ELF-1 (cell line): ENCODE measurements at regions not wholly inside any gene's neighbourhood (a gene's known extent, or its start where the extent isn't known, plus 50 kb on each side); places are given as distances from the start of the nearest gene placed in this dataset.

Source experiments
- DNase-seq: peaks from one replicate; pipeline ENCODE4 v3.0.0-alpha.2; 2016; ENCODE audit warnings: low read depth, low spot score

DNA sequence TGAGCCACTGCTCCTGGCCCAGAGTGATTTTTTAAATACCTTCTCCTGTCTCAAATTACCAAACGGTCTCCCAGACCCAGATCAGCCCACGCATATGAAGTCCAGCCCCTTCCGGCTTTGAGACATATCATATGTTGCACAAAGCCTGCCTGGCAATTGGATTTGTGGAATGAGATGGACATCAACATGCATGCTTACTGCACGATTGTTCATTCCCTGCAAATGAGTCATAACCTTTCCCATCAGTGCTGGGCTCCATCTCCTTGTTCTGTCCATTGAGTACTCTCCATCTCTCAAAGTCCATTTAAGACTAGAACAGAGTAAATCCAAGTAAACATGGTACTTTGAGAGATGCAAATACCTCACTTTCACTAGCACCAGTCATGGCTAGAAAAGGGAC lies 612.2 kb upstream of the USP24 start:
- peak; percentile 15 for DNase-seq

DNA sequence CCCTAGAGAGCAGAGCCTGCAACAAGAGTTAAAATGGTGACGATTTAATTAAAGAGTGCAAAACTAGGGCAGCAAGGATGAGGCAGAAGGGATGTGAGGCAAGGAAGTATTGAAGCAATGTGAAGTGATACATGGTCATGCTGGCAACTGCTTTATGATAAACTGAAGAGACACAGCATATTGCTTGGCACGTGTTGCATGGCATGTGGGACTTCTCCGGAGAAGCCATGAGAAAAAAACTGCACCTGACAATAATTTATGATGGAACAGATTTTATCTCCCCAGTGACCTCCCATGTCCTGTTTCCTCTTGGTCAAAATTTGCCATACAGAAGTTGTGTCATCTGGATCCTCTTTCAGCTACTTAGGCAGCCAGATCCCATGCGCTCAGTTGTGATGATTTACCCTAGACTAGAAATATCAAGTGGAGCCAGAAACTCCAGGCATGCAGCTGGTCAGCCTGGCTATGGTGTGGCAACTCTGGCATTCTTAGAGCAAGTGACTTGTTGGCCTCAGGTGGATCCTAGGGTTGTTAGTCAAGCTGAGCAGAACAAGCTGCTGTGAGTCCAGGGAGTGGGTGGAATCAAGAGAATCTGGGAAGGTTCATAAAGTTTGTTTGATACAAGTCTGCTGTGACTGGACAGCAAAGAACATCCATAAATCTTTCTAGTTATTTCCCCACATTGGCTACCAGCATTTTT lies 611.4 kb upstream of the USP24 start:
- DNase-seq, result no peak

DNA sequence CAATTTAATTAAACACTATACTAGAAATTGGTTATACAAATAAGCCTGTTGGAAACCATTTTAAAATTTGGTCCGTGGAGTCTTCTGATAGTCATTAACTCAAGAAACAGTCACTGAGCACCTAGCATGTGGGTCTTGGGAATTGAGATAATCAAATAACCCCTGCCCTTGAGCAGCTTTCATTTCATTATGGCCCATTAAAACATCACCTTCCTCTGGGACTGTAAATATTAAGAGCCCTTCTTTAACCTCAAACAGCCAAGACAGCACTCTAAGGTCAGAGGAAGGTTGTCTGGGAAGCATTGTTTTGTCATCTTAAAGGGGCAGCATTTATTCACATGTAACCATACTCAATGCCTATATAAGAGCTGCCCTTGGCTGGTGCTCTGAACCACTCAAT lies 610.3 kb upstream of the USP24 start:
- DNase-seq, result no peak

DNA sequence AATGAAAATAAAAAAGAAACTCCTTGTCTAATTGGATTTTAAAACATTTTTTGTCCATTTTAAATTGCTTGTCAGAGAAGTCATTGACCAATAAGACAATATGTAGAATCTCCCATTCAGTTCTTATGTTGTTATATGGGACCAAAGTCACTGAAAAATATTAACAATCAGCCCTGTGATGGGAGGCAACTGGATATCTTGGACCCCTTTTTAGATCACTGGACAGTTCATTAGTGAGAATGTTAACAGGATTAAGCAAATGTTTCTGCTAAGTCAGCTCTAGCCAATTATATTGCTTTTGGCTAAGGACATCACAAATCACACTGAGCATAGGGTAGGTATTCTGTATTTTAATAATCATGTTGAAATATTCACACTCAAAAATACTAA lies 609.1 kb upstream of the USP24 start:
- DNase-seq, result no peak

DNA sequence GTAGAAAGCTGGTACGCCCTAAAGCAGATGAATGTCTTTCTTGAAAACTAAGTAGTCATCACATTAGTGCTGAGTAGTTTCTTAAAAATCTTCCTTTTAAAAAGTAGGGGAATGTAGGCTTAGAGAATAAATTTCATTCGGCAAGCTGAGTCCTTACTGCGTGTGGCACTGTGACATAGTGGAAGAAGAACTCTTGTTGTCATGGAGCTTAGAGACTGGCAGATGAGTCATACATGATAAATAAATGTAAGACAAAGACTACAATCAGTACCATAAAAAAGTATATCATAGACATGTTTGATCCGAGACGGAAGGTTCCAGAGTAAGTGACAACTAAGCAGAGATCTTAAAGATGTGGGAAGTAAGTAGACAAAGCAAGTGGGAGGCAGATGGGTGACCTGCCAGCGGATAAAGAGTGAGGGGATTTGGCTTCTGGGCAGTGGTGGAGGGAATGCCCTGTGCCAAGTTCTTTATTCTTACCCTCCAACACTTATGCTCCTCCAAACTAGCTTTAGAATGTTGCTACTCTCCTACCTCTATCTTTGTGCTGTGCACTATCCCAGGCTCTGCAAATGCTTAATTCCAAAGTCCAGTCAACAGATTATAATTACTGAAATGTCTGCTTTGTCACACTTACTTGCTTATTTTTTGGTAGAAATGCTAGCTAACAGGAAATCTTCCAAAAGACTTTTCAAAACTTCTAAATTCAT lies 608.5 kb upstream of the USP24 start:
- DNase-seq, result no peak

DNA sequence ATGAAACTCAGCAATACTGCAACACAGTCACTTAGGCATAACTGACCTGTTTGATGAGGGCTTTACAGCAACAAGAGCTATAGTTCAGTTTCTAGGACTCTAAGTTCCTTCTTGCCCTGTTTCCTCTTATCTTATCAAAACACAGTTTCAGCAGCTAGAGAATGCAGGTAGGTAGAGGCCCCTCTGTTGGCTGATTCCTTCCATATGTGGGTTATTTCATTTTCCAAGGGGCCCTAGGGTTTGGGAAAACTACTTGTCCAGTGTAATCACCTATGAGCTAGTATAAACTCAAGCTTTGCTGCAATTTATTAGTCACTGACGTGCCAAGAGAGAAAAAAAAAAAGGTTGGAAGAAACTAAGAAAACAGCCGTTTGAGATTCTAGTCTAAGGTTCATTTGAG lies 607.7 kb upstream of the USP24 start:
- no peak for DNase-seq

DNA sequence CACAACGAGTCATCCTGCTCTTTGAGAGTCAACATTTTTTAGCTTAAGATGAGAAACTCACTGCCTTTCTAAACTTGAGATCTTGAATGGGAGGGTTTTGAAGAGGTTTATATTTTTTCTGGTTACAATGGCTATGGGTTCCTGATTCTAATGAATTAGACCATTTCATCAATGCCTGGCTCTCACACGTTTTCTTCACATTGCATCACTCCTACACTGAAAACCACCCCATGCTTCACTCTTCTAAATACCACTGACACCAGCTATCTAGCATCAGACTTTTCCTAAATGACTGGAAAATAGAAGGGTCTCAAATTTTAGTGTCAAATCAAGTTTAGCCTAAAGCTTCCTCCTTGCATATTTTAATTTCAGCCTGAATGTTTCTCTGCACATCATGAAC lies 606.1 kb upstream of the USP24 start:
- no peak for DNase-seq

DNA sequence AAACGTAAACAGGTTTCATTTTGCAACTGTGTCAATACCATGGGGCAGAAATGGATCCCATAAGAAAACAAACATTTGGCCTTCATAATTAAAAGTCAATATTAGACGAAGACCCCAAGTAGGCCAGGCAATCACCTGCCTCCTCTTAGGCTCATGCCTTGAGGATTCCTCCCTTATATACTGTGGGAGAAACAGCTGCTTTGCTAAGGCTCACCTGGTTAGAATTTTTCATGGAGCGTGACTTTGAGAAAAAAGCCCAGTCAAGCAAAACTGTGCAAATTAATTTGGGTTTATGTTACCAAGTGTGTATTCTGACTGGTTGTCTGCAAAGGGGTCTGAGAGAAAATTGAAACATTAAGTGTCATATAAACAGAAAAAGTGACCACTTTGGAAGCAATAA lies 605.3 kb upstream of the USP24 start:
- no peak for DNase-seq

DNA sequence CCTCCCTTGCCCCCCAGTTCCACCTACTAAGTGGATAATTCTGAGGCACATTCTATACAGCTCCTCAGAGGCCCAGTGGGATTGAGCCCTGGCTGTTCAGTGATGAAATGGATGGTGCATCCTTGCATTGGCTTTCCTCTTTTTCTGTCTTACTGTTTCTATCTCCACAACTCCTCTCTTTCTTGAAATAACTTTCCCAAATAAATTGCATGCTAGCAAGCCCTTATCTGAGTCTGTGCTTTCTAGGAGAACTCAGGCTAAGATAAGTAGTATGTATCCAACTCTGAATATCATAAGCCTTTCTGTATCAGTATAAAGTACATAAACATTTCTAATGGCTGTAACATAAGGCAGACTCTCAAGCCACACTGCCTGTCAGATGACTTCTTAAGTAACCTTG lies 603.8 kb upstream of the USP24 start:
- DNase-seq, result no peak

DNA sequence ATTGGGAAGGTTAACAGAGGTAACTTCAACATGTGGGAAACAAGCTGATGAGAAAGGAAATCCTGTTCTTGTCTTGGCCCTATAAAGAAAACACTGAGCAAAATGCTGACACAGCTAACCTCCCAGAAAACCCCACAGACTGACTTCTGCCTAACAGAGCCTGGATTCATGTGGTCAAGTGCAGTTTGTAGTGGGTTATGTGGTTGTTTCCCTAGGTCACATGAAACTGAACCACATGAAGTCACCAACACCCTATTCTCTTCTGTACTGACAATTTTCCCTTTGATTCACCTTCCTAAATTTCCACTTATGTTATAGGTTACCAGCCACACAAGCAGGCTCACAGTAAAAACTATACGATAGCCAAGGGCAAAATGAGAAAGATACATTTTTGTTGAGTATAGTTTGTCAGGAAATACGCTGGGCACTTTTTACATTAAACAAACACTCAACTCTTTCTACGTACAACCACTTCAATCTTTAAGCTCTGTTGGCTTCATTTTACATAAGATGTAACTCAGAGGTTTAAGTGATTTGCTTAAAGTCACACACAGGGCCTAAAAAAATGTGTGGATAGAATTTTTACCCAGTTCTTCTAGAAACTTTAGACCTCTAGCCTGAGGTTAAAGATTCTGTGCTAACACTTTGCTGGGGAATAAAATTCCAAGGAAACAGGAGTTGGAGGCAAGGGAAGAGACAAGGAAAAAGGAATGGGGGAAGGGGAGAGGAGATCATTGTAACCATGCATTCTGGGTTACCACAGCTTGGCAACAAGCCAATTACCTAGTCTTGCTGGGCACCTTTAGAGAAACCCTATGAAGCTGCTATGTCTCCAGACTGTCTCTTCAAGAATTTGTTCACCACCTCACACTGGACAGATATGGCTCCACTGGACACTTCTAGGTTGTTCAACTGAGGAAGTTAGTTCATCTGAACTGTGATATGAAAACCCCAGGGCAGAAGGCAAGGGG lies 601.6 kb upstream of the USP24 start:
- no peak for DNase-seq

DNA sequence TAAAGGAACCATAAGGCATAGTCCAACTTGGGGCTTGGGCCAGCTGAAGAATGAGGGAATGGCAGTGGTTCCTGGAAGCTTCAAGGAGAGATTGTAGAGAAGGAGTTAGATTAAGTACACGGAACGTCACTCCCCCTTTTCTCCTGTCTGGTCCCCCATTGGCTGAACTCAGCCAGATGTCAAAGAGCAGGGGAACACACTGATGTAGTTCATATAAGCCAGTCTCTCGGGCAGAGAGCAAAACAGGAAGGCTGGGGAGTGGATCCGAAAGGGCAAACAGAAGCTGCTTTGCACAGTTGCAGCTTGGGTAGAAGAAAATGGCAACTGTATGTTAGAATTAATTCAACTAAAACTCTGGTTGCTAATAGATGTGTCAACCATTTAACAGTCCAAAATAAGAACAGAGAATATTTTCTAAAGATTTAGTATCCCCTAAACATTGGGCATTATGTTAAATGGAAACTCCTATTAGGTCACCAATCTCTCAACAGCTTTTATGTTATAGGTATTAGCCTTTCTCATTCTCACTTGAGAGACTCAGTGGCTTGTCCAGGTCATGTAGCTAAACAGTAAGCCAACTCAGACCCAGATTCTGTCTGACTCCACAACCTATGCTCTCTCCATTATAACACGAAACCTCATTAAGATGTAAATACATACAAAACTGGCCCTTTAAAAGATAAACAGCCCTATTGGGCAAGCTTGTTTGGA lies 600.7 kb upstream of the USP24 start:
- no peak for DNase-seq

DNA sequence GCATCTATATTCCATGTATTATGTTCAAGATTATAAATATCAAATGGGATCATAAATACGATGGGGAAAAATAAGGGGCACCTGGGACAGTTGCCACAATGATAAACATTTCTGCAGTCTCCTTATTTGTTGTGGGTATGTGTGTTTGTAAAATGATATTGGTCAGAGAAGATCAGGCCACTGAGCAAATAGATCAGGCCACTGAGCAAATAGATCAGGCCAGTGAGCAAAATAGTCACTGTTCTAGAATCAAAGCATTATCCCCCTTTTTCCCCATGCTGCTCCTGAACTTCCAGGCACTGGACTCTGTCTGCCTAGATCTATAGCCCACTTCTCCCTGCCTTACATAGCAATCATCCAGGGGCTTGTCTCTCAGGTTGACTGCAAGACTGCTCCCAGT lies 599.8 kb upstream of the USP24 start:
- DNase-seq, result no peak

DNA sequence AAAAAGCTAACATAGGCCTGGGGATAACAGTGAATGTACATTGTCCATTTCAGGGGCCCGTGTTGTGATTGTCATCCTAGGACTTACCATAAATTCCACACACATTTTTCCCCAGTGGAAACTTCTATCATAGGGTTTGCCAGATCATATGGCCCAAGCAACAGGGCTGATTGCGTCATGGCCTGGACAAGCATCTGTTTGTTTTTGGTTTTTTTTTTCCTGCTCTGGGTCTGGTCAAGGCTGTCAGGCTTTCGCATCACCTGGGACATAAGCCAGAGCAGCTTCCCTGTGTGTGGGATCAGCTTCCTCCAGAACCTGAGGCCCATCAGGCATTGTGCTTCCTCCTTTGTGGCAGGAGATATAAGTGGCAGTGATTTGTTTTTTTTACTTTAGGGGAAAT lies 598.5 kb upstream of the USP24 start:
- DNase-seq, result peak; percentile 76

DNA sequence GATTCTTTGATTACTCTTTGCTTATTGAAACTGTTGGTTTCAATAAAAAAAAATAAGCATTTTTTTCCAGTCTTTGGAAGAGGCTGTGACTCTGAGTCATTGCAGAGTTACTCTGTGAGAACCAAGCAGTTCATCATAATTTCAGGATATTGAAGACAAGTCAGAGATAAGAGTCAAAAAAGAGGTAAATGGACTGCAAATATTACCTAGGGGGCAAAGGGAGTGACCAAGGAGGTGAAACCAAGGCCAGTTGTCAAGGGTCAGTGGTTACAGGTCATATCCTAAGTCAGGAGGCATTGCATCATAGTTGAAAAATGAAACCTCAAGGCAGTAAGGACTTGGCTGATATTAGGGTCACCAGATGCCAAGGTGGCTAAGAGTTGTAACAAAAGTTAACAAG lies 597.1 kb upstream of the USP24 start:
- DNase-seq, result no peak

DNA sequence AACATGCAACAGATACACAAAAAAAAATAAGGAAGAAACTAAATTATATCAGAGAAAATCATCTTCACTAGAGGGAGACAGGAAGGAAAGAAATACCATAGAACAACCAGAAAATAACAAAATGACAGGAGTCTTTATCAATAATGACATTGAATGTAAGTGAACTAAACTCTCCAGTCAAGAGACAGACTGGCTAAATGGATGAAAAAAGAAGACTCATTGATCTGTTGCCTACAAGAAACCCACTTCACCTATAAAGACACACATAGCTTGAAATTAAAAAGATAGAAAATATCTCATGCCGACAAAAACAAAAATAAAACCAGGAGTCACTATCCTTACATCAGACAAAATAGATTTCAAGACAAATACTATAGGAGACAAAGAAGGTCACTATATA lies 593.1 kb upstream of the USP24 start:
- no peak for DNase-seq

DNA sequence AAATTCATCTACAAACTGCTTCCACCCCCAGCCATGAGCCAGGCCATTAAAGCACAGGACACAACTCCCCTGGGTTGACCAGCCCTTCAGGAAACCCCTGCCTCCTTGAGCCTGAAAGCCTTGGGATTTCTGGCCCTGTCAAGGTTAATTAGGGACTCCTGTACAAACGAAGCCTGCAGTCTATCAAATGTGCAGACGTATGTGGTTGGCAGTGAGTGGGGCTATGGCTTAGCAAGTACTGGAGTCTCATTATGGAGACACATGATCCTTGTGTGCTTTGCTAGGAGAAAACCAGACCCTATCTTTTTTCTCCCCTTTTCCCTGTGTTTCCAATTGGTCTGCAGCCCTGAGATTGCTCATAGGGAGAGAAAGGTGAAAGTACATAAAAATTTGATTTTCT lies 588.3 kb upstream of the USP24 start:
- peak; percentile 30 for DNase-seq

DNA sequence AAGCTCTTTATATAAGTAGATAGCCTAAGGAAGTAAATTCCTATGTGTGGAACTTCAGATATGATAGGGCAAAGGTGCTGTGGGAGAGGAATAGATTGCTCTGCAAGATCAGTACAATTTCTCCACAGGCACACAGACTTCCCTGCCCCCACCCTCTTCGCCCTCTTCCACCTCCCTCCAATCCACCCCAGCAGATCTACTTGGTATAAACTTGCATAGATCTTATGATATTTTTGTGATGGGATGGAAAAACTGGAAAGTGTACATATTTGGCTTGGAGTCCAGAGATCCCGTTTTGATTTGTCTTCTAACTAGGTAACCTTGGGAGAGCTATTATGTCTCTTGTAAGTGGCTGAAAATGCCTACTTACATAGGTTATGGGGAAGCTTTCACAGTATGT lies 586.3 kb upstream of the USP24 start:
- no peak for DNase-seq

DNA sequence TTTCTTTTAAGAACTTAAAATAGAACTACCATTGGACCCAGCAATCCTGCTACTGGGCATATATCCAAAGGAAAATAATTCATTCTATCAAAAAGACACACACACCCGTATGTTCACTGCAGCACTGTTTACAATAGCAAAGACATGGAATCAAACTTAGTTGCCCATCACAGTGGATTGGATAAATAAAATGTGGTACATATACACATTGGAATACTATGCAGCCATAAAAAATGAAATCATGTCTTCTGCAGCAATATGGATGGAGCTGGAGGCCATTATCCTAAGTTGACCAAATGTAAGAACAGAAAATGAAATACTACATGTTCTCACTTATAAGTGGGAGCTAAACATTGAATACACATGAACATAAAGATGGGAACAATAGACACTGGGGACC lies 585.3 kb upstream of the USP24 start:
- no peak for DNase-seq

DNA sequence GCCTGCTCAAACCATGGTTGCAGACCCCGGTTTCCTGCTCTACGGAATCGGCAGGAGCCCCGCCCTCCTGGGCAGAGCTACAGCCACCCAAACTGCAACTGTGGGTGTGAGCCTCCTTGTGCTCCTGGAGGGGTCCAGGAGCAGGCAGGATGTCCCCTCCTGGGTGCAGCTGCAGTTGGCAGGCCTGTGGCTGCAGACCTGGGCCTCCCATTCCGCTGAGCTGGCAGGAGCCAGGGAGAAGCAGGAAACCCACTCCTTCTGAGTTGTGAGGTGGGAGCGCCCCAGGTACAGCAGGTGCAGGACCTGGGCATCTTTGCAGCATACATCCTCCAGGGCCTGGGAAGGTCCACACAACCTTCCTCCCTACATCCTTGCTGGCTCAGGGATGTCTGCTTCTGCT lies 578.7 kb upstream of the USP24 start:
- no peak for DNase-seq

DNA sequence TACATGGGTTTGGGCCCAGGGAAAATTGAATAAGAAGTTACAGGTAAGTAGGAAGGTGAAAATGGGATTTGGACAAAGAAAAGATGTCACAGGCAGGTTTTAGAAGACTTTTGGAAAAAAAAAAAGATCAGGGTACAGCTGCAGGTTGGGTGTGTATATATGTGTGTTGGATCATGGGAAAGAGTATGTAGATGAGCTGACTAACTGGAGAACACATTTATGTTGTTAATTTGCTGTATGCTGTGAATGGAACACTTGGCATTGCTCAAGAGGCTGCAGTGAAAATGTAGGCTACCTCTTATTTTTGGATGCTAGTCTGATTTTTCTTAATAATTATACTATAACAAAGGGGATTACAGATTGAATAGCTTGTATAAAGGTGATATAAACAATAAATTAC lies 577.7 kb upstream of the USP24 start:
- DNase-seq, result no peak

DNA sequence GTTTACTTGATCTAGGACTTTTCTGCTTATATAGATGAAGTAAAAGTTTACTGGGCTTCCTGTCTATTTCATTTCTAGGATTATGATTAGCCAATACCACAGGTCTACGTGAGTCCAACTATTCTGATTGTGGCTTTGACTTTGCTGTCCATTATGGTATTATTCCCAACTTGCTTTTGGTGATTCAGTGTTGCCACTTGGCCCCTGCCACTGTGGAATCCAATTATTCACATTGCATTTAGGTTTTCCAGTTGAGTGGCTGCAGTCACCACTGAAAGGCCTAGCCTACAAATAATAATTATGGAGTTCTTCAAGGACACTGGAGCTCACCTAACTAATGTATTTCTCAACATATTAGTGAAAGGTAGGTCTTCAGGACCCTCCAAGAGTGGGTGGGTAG lies 574.3 kb upstream of the USP24 start:
- DNase-seq, result no peak

DNA sequence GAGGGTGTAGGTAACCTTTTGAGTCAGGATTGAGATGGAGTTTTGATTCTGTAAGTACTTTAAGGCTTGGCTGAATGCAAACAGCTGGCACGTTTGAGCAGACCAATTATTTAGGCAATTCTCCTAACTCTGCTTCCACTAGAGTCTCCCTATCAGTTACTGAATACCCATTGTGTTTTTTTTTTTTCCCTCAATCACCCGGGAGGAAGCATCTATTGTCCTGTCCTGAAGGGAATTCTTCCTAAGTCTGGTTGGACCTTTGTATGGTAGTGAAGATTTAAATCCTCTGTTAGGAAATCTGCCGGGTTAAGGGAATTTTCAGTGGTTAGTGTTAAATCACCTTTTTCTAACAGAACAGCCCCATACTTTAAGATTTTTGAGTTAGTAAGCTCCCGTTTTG lies 571.2 kb upstream of the USP24 start:
- no peak for DNase-seq
